ENCODE measurements at regions not wholly inside any gene's neighbourhood (a gene's known extent, or its start where the extent isn't known, plus 50 kb on each side); places are given as distances from the start of the nearest gene placed in this dataset.

- Histone ChIP-seq H3K9me3 (no peaks in the 10 kb centered on the region), H3K27ac (no peak overlapping the region), H3K27me3 (no peaks in the 10 kb centered on the region), H3K4me1 (no peaks in the 10 kb centered on the region), H3K4me3 (no peak overlapping the region), H3K36me3 (no peaks in the 10 kb centered on the region)
- TF ChIP-seq, protein P1, sequence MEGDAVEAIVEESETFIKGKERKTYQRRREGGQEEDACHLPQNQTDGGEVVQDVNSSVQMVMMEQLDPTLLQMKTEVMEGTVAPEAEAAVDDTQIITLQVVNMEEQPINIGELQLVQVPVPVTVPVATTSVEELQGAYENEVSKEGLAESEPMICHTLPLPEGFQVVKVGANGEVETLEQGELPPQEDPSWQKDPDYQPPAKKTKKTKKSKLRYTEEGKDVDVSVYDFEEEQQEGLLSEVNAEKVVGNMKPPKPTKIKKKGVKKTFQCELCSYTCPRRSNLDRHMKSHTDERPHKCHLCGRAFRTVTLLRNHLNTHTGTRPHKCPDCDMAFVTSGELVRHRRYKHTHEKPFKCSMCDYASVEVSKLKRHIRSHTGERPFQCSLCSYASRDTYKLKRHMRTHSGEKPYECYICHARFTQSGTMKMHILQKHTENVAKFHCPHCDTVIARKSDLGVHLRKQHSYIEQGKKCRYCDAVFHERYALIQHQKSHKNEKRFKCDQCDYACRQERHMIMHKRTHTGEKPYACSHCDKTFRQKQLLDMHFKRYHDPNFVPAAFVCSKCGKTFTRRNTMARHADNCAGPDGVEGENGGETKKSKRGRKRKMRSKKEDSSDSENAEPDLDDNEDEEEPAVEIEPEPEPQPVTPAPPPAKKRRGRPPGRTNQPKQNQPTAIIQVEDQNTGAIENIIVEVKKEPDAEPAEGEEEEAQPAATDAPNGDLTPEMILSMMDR (IDR thresholded peaks at IDR 0.05): no peak
- no peak for TF ChIP-seq POLR2A (IDR thresholded peaks at IDR 0.05)
- no peak for DNase-seq
Observed at GRCh38 chr9:85185486-85186217, 516.1 kb downstream of the NTRK2 start.

GRCh38 chr9:85182383-85182782, 512.9 kb downstream of the NTRK2 start:
- Histone ChIP-seq H3K4me1 (no peaks in the 10 kb centered on the region), H3K4me3 (no peak overlapping the region), H3K27me3 (no peaks in the 10 kb centered on the region), H3K36me3 (no peaks in the 10 kb centered on the region), H3K9me3 (no peaks in the 10 kb centered on the region), H3K27ac (no peak overlapping the region)
- no peak for DNase-seq
- TF ChIP-seq, protein P1 (IDR thresholded peaks at IDR 0.05): no peak
- no peak for TF ChIP-seq POLR2A (IDR thresholded peaks at IDR 0.05)

DNA sequence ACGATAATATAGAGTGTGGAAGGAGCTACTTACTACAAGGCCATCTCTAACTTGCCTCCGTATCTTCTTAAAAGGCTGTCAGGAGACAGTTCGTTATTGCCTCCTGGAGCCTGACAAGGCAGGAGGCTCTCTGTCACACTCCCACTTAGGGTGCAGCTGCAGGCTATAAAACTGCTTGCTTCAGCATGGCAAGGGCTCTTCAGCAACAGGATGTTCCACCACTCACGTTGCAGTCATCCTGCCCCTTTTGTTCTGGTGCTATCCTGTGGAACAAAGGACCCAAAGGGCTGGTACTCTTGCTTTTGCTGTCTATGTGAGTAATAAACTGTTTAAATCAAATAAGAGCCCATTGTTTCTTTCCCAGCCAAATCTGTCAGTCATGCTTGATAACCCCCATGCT, 508.9 kb downstream of the NTRK2 start:
- Histone ChIP-seq H3K27me3 (no peaks in the 10 kb centered on the region), H3K27ac (no peak overlapping the region), H3K9me3 (no peaks in the 10 kb centered on the region), H3K36me3 (no peaks in the 10 kb centered on the region), H3K4me1 (no peaks in the 10 kb centered on the region), H3K4me3 (no peak overlapping the region)
- TF ChIP-seq POLR2A (IDR thresholded peaks at IDR 0.05): no peak
- TF ChIP-seq, protein P1 (IDR thresholded peaks at IDR 0.05): no peak
- no peak for DNase-seq

- TF ChIP-seq, protein P1 (IDR thresholded peaks at IDR 0.05): no peak
- TF ChIP-seq POLR2A (IDR thresholded peaks at IDR 0.05): no peak
- Histone ChIP-seq H3K27me3 (no peaks in the 10 kb centered on the region), H3K9me3 (no peaks in the 10 kb centered on the region), H3K27ac (no peak overlapping the region), H3K4me1 (no peaks in the 10 kb centered on the region), H3K36me3 (no peaks in the 10 kb centered on the region), H3K4me3 (no peak overlapping the region)
- DNase-seq: no peak
Observed at GRCh38 chr9:85173967-85174366, 504.4 kb downstream of the NTRK2 start.

DNA sequence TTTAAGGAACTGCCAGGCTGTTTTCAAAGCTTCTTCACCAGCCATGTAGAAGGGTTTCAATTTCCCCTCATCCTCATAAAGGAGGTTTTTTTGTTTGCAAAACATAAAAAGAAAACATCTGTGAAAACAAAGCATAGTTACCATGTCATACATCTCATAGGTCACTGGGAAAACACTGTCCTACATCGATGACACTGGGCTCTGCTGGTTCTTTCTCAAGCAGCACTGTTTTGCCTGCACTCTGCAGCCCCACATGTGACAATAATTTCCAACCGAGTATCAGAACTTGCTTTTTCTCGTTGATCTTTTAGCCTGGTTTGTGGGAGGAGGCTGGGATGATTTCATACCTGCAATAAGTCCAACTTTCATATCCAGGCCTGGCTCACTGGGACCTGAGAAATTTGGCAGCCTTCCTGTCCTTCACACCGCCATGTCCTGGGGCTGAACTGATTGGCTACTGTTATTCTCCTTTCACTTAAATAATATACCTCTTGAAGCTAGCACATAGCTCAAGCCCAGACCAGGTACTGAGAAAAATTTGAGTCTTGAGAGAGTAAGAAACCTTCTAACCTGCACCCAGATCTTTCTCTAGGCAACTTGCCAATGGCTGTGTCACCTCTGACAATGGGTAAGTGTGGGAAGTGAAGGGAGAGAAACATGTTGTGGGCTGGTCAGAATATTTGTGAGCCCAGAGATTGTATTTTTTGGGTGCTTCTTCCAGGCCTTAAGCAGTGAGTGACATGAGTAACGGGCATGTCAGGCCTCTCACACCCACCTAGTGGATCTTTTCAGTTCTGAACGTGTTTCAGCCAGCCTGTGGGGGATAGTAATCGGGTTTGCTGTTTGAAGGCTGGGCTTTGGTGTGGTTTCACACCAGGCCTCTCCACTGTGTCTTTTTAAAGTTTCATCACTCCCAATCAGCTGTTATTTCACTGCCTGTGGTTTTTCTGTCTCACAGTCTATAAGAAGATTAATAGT, 502.8 kb downstream of the NTRK2 start:
- Histone ChIP-seq H3K27me3 (no peaks in the 10 kb centered on the region), H3K9me3 (no peaks in the 10 kb centered on the region), H3K27ac (no peak overlapping the region), H3K36me3 (no peaks in the 10 kb centered on the region), H3K4me1 (no peaks in the 10 kb centered on the region), H3K4me3 (no peak overlapping the region)
- TF ChIP-seq POLR2A (IDR thresholded peaks at IDR 0.05): no peak
- TF ChIP-seq, protein P1 (IDR thresholded peaks at IDR 0.05): no peak
- DNase-seq: no peak
